ENCODE measurements at regions not wholly inside any gene's neighbourhood (a gene's known extent, or its start where the extent isn't known, plus 50 kb on each side); places are given as distances from the start of the nearest gene placed in this dataset.

GRCh38 chr7:46852795-46853194 lies 729.1 kb downstream of the TNS3 start:
- no peak for DNase-seq

- no peak for DNase-seq
Observed at GRCh38 chr7:46850563-46851330, 731.2 kb downstream of the TNS3 start.

DNA sequence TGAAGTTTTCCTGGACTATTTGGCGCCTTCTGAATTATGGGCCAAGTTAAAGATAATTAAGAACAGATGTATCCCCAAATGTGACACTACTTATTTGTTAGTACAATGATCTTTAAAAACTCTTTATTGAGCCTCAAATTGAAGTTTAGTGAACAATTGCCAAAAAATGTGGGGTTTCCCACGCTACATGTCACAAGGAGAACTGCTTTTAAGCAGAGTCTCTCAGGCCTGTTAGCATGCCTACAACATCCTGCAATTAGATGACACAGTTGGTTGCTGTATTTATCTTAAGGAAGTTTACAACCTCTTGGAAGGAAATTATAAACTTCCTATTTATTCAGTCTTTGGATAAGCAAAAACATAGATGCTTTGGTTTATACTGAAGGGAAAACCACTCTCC lies 733.0 kb downstream of the TNS3 start:
- no peak for DNase-seq

DNA sequence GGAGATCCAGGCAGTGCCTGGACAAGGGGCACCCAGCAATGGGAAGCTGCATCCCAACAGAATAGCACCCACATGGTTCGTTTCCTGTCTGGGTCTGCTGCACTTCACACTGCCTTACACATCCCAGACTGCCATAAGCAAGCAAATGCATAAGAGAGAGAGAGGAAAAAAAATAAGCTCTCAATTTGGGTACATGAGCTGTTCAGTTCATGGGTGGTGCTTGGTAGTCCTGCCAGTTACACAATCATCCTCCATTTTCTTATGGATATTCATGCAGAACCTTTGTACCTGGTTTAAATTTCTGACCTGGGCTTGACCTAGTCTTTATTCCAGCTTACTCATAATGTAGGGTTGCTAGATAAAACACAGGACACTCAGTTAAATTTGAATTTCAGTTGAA lies 733.6 kb downstream of the TNS3 start:
- no peak for DNase-seq

- DNase-seq, result no peak
Observed at GRCh38 chr7:46847126-46847525, 734.8 kb downstream of the TNS3 start.

DNA sequence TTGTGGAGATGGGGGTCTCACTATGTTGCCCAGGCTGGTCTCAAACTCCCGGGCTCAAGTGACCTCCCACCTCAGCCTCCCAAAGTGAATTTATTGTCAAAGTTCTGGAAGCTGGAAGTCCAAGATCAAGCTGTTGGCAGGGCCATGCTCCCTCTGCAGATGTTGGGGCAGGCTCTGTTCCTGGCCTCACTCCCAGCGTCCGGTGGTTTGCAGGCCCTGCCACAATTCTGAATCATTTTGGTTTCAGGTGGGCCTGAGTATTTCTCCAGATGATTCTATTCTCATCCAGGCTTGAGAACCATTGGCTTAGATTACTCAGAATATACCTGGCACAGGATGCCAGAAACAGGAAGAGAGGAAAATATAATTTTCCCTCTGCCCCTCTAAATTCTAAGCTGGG lies 737.4 kb downstream of the TNS3 start:
- DNase-seq, result no peak

GRCh38 chr7:46841248-46841647 lies 740.7 kb downstream of the TNS3 start:
- no peak for DNase-seq

GRCh38 chr7:46839651-46840050 lies 742.3 kb downstream of the TNS3 start:
- DNase-seq, result no peak

GRCh38 chr7:46838463-46838862 lies 743.4 kb downstream of the TNS3 start:
- DNase-seq, result no peak

- DNase-seq, result no peak
Observed at GRCh38 chr7:46835556-46835955, 746.4 kb downstream of the TNS3 start.

- no peak for DNase-seq
Observed at GRCh38 chr7:46834921-46835320, 747.0 kb downstream of the TNS3 start.

DNA sequence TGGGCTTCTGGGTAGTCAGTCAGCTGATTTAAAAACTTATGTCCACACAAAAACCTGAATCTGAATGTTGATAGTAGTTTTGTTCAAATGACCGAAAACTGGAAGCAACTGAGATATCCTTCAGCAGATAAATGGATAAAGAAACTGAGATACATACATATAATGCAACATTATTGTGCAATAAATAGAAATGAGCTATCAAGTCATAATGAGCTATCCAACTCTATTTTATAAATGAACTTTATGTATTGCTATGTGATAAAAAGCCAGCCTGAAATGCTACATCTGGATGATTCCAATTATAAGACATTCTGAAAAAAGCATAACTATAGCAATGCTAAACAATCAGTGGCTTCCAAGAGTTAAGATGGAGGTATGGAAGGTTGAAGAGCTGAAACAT lies 748.7 kb downstream of the TNS3 start:
- no peak for DNase-seq

DNA sequence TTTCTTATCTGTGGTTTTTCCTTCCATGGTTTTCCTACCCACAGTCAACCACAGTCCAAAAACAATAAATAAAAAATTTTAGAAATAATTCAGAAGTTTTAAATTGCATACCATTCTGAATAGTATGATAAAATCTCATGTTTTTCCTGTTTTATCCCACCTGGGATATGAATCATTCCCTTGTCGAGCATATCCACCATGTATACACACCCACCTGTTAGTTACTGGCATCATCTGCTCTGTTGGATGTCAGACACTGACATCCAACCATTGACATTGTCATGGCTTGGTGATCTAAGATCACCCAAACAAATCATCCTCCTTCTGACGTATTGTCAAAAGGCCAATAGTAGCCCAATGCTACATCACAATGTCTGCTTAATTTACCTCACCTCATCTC lies 749.8 kb downstream of the TNS3 start:
- DNase-seq, result no peak

- DNase-seq, result no peak
Observed at GRCh38 chr7:46819819-46820218, 762.1 kb downstream of the TNS3 start.

DNA sequence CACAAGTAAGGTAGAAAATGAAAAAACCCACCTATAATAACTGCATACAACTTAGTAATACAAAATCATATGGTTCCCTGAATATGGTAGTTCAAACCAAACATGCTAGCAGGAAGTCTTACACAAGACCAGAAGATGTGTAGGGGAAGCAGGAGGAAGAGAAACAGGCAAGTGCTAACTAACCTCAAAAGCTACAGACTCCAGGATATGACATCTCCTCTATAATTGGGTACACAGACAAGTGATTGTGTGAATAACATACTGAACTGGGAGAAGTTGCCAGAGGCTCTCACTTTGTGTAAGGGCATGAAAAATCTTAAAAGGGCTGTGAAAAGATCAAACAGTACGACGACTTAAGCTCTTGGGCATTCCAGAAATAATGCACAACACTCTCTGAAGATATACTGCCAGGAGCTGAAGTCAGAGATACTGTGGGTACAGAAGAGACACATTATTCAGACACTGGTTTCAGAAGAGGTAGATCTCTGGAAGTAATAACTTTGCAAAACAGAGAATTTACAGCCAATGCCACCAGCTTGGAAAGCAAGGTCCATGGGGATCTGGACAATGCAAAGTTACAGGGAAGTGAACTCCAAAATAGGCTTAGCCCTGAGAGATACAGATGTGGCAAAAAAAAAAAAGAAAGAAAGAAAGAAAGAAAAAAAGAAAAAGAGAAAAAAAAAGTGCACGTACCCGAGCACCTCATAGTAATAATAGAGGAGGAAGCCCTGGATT lies 767.2 kb downstream of the TNS3 start:
- DNase-seq, result no peak

GRCh38 chr7:46812101-46812675 lies 769.7 kb downstream of the TNS3 start:
- DNase-seq, result no peak

GRCh38 chr7:46811529-46811928 lies 770.4 kb downstream of the TNS3 start:
- no peak for DNase-seq

- DNase-seq, result no peak
Observed at GRCh38 chr7:46810986-46811385, 770.9 kb downstream of the TNS3 start.

DNA sequence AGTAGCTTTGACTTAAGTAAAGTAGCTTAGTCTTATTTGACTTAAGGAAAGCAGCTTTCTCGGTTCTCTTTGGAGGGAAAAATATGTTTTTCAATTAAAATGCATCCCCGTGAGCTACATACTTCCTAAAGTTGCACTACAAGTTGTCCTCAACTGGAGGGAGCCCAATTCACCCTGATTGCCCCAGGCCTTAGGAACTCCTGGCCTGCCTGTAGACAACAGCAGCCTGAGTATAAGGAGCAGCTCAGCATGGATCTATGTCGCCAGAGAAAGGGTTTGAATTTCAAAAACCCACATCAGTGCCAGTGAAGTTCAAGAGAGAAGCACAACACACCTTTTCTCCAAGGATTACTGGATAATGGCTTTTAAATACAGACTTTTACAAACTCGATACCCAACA lies 772.0 kb downstream of the TNS3 start:
- DNase-seq, result no peak

DNA sequence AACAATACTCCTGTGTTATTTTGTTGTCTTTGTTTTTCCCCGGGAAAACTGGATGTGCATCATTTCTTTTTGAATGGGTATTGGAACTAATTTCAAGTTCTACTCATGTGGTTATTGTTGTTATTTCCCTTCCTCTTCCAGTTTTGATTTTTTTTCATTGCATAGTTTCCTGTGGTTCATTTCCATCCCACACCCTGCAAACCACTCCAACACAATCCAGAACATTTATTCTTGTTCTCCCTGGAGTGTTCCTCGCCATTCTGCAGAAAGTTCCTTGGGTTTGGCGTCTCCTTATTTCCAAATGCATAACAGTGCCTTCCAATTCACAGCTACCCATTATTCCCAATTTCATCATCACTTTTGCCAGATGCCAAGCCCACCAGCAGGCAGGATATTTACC lies 775.1 kb downstream of the TNS3 start:
- no peak for DNase-seq

DNA sequence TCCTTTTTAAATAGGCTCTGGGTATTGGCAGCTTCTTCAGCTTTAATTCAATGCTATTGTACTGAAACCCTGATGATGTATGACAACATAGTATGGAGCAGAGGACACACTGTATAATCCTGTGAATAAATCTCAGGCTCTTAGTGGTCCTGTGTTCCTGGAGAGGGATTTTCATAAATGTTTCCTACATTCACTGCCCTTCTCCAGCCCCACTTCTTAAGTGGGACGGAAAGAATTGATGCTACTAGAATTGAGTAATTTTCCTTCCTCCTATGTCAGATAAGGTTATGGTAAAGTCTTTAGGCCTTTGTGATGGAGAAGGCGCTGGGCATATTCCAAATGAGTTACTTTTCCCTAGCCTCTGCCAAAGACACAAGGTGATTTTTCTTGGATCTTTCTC lies 779.4 kb downstream of the TNS3 start:
- DNase-seq, result no peak

DNA sequence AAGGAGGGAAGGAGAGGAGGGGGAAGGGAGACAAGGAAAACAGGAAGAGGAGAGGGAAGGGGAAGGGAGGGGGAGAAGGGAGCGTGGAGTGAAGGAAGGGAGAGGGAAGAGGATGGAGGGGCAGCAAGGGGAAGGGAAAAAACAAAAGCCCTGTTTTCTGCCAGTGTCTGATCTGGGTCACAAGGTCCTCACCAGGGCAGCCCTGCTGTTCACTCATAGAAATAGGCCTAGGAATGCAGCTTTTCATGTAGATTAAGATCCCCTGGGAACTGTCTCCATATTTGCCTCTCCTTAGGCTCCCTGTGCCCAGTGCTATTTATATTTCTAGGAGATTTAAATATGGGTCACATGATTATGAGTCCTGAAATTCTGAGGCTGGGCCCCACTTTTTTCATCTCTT lies 790.7 kb downstream of the TNS3 start:
- no peak for DNase-seq

DNA sequence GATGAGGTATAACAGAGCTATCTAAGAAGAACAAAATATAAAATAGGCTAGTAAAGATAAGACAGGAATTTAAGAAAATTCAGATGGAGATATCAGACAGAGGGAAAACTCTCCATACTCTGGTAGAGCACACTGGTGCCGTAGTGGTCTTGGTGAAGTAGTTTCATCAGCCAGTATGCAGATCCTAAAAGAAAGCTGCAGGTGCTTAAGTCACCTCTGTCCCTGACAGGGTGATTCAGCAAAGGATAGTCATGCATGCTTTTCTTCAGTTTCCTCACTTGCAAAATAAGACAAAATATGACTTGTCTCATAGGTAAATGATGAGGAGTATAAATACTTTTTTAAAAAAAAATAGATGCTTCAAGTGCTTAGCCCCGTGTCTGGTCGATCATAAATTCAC lies 794.9 kb downstream of the TNS3 start:
- DNase-seq, result no peak

DNA sequence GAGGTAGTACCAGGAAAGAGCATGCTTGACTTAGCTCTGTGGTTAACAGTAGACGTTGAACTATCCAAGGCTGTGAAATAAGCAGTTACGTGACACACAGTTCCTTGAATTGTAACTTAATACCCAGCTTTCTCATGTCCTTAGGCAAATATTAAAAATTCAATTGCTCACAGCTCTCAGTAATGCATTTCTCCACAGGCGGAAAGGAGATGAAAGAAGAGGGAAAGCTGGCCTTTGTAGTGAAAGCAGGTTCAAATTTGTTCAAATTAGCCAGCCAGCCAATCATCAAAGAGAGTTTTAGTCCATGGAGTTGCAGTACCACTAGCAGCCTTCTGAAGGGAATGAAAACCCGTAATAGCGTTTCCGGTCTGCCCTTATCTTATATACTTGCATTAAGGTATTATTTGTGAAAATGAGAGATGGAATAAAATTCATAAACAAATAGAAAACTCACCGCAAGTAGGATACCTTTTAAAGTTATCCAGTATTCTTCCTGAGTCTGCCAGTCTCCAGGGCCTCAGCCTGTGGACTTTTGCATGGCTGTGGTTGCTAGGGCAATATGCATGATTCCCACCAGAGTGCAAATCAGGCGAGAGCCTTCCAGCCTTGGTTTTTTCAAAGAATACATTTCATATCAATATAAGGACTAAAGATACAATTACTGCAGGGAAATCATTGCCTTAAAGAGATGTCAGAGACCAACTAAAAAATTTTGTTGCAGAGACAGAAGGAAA lies 795.5 kb downstream of the TNS3 start:
- no peak for DNase-seq

Data from CD4-positive, alpha-beta T cell treated with Interferon alpha-2 for 1 hour (primary cell).